HG03066 (cell line): ENCODE measurements at regions not wholly inside any gene's neighbourhood (a gene's known extent, or its start where the extent isn't known, plus 50 kb on each side); places are given as distances from the start of the nearest gene placed in this dataset.

Experiments used
- ATAC-seq: cut with Tn5 transposase; IDR thresholded peaks from one replicate; pipeline ENCODE4 v1.9.1; 2021; ENCODE audit warnings: low read depth; ENCODE audit not compliant: unreplicated experiment

DNA sequence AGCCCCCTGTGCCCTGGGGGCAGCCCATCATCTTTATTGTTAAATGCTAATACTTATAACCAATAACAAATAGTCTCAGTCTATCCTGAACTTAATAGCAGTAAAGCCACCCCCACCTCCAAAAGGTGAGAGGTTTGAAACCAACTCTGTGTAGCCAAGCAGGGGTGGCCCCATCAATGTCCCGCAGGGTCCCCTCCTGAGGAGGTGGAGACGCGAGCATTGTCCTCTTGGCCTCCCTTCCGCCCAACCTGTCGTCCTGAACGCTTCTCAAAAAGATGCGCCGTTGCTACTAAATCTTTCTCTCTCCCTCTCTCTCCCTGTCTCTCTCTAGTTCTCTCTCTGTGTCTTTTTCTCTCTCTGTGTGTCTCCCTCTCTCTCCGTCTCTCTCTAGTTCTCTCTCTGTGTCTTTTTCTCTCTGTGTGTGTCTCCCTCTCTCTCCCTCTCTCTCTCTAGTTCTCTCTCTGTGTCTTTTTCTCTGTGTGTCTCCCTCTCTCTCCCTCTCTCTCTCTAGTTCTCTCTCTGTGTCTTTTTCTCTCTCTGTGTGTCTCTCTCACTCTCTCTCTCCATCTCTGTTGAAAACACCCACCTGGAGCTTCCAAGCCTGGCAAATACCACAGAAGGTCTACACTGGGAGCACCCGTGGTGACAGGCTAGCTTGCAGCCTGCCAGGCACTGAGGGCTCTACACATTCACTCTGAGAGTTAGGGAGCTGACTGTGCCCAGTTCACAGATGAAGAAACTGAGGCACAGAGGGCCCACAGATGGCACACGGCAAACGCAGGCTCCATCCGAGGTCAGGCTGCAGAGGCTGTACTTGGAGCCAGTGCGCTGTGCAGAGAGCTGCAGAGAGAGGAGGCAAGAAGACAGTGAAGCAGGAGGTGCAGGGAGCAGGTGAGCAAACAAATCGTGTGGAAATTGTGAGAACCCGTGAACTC lies 185.9 kb downstream of the C16orf95 start:
- no peak for ATAC-seq

DNA sequence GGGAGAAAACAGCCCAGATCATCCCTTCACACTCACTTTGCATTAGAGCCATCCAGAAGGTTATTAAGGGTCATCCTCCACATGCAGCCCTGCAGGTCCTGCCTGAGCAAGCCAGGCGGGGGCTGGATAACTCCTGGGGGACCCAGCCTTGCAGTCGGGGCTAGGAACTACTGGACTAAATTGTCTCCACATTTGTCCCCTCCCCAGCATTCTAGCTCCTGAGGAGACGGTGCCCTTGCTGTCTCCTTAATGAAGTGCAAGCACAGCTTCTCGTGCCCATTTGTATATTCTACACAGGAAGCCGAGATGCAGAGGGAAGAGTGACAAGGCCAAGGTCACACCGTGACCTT lies 185.2 kb downstream of the C16orf95 start:
- ATAC-seq: no peak

DNA sequence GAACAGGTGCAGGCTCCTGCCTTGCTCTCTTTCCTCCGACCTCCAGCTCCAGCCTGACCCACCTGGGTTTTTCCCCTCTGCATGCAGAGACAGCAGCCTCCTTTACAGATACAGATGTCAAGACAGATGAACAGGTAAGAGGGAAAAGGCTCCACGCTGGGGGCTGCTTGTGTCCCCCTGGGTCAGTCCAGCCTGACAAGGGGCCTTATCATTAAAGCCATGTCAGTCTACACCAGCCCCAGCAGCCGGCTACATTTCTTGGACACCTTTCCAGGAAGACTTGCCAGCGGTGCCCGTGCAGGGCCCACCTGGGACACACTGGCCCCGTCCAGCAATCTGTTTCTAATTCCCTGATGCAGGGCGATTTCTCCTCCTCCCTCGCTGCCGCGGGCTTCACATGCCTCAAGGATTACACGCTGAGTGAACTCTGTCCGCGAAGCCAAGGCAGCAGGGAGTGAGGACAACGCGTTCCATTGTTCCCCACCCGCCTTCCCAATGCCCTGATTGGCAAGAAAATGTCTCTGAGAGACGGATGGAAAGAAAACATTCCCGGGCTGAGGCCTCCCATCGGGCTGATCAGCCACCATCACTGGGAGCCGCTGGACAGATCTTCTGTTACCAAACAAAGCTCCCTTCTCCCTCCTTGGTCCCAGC lies 184.7 kb downstream of the C16orf95 start:
- no peak for ATAC-seq

DNA sequence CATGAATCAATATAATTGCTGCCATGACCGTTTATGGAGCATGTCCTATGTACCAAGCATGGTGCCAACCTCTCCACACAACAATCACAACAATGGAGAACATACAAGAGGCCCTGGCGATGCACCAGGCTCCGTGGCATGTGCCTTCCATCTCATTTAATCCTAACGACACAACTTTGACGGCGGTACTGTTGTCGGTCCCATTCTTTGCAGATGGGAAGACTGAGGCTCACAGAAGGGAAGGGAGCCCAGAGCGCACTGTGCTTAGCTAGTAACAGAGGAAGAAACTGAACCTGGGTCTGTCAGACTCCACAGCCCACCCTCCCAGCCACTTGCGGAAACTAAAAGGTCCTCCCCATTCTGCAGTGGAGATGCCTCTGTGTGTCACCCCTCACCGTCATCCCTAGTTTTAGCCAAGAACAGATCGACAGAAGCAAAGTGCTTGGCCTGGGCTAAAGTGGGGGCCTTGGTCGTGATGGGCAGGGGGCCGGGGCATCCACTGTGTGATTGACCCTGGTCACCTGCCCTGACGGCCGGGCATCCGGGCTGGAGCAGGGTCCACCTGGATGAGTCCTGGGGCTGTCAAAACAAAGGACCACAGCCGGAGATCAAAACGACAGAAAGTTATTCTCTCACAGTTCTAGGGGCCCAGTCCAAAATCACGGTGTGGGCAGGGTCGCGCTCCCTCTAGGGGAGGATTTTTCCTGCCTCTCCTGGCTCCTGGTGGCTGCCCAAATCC lies 183.9 kb downstream of the C16orf95 start:
- no peak for ATAC-seq

DNA sequence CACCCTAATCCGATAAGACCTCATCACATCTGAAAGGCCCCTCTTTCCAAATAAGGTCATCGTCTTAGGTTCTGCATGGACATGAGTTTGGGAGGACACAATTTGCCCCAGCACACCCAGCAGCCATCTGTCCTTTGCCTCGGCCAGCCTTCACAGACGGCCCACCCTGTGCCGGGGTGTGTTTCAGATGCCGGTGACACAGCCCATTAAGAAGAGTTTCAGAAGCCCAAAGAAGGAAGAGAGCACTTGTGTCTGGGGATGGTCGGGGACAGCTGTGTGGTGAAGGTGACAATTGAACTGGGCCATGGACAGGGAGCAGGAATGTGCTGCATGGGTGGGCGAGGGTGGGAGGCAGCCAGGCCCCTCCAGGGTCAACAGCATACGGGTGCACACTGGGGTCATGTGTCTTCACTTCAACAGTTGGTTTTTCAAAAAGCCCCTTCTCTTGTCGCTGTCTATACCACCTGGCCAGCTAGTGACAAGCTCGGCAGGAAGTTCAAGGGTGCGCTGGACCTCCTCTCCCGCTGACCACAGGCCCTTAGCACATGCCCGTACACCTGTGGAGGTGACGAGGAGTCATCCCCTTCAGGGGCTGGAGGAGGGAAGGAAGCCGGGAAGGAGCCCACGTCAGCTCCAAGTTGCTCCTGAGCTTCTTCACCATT lies 183.1 kb downstream of the C16orf95 start:
- no peak for ATAC-seq

DNA sequence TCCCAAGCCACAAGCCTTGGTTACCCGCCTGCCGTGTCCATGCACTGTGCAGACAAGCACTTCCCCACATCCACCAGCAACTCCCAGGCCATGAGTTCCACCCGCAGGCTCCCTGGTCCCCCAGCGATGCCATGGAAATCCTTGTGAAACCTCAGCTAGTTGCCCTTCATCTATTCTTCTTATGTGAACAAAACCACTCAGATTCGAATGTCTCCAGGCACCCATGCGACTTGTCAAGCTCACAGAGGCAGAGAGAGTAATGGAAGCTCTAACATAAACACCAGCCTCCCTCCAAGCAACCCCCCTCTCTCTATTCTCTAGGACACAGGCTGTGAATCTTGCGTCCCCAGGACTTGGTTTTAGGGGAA lies 182.6 kb downstream of the C16orf95 start:
- ATAC-seq: no peak

DNA sequence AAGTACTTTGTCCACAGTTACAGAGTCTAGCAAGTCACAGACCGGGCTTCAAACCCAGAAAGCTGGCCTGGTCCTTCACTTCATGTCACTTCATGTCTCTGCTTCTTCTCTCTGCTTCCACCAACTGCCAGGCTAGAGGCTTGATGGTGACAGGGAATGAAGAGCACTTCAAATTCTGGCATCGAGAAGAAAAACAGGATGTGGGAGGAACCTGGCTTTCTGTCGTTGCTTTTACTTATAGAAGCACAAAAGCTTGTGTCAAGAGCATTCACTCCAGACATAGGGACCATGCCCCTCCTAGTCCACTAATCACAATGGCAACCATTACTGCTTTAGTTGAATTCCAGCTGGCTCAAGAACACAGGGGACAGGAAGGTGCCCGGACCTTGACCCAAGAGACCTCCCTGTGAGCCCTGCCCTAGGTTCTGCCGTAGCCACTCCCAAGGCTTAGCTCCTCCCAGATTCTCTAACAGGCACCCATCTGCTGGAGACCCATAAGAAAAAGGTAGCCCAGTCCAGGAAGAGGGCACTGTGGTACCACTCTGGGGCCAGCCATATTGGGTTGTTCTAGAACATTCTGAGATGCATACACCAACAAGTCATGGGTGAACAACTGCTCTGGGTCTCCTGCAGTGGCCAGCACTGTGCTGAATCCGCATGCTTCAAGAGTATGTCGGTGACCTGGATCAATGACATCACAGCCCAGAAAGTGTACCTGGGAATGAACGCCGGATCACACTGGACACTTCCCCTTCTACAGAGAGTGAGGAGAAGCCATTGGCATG lies 181.8 kb downstream of the C16orf95 start:
- no peak for ATAC-seq

DNA sequence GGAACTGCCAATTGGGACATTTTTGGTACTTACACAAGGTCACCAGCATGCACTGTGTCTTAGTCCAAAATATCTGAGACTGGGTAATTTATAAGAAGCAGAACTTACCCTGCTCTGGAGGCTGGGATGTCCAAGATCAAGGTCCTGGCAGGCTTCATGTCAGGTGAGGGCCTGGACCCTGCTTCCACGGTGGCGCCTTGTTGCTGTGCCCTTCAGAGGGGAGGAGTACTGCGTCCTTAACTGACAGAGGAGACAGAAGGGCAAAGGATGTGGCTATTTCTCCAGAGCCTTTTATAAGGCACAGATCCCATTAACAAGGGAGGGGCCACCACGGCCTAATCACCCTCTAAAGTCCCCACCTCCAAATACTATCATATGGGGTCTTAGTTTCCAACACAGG lies 178.9 kb downstream of the C16orf95 start:
- no peak for ATAC-seq

DNA sequence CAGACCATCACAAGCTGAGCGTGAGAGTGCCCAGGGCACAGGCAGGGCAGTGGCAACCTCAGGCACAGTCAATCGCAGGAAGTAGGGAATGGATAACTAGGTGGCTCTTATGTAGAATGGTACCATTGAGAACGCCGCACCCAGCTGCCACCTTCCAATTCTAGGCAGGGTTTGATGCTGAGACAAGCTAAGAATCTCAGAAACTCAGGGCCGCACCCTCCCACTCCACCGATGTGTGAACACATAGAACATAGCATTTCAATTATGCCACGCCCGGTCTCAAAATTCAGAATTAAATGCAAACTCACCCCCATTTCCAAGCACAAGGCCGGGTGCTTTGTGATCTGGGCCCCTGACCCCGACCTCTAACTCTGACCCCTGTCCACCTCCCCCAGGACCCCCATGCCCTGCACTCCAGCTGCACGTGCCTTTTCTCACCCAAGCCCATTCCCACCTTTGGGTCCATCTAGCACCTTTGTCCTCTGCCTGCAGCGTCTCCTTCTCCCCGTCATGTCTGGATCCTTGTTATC lies 178.4 kb downstream of the C16orf95 start:
- no peak for ATAC-seq

DNA sequence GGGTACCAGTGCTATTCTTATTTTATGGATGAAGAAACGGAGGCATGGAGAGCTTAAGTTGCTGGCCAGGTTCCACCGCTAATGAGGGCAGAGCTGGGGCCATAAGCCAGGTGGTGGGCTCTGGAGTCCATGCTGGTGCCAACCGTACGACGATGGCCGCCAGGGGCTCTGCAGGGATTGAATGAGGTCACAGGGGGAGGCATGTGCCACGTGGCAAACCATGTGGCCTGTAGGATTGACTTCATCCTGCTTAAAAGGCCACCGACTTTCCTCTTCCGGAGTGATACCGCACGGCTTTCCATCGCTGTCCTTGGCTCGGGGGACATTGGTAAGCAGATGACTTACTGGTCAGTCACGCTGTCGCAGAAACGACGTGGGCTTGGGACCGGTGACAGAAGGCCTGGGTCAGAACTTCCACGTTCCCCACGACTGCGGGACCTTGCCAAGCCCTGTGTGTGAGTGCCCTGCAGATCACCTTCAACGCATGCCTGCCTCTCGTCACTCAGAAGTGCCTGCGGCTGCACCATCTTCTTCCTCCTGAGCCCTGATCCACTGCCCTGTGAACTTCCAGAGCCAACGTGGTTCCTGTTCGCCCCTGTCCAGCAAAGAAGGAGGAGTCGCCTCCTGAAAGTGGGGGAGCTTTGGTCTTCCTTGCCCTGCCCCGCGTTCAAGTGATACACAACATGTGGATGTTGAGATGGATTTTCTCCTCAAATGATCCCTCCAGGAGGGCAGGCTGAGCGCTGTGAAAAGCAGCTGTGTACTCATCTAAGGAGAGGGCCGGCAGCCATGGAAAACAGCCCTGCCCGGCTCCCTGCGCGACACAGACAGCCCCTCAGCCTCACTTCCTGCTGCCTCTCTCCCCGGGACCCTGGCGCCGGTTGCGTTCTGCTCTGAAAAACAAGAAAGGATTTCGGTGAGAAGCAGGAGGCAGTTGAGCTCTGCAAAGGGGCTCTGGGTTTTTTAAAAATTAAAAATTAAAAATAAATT lies 176.7 kb downstream of the C16orf95 start:
- ATAC-seq: no peak

DNA sequence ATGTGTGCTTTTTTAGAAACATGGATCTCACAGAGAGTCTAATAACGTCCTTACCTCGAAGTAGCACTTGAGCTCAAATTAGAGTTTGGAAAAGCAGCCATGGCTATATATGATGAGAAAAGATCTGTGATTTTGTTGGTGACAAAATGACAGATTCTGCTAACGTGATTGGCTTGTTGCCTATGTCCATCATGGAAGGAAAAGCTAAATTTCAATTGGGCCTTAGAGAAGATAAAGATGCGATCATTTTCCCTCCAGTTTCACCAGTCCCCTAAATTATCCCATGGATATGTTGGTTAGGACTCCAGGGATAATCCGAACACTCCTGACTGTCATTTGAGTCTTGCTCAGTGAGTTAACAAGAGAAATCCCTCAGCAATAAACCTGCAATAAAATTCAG lies 175.8 kb downstream of the C16orf95 start:
- no peak for ATAC-seq

DNA sequence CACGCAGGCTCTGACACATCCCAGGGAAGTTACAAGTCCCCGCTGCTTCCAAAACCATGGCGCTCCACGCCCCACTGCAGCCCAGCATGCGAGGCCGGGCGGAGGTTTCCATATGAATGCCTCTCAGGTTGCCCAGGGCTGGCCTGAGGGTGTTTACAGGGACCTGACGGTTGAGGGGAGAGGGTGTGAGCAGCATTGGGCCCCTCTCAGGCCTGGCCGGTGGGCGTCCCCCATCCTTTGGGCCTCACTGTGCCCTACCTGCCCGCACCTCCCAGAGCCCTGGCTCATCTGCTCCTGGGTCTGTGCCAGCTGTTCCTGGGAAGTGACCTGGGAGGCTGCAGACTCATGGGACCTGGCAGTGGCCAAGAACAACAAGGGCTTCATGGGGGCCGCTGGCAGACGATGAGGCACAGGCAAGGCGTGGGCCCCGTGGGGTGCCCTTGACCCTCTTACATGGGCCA lies 173.5 kb downstream of the C16orf95 start:
- ATAC-seq: no peak

DNA sequence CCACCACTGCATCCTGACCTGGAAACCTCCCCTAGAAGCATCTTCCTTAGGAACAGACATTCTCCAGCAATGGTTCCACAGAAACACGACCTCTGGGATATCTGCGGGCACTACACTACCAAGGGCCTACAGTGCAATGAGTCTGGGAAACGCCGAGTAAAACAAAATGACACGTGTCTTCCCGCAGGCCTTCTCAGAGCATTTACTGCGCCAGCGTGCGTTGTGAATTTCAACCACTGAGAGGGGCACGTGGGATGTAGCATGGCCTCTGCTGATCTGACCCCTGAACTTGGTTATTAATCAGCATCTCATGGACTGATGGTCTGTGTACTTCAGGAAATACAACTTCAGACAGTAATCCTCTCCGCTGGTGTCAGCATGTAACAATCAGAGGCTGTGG lies 173.0 kb downstream of the C16orf95 start:
- ATAC-seq: no peak

DNA sequence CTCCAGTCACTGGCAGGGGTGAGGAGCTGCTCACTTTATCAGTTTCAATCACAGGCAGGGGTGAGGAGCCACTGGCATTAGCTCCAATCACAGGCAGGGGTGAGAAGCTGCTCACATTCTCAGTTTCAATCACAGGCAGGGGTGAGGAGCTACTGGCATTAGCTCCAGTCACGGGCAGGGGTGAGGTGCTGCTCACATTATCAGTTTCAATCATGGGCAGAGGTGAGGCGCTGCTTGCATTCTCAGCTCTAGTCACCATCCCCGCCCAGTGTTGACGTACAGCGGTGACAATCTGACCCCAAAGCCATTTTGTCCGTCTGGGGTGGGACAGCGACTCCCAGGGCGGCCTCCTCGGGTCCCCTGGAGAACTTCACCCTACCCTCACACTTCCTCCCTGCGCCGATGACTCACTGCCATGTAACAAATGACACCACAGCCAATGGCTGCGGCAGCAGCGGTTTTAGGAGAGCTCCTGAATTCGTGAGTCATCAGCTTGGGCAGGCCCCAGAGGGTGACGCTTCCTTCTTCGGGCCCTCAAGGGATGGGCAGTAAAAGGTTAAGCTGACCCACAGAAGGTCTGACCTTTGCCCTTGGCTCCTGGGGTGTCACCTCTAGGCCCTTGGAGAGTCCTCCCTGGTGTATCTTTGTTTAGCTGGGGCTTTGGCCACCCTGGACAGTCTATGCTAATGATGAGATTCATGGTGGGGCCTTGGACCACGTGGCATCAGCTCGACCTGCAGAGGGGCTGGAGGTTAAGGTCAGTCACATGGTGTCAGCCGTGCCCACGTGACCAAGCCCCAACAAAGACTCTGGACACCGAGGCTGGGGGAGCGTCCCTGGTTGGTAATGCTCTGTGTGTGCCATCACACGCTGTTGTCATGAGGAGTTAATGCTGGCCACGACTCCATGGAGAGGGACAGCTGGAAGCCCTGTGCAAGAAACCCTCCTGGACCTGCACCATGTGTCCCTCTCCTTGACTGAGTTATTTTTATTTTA lies 171.7 kb downstream of the C16orf95 start:
- no peak for ATAC-seq

DNA sequence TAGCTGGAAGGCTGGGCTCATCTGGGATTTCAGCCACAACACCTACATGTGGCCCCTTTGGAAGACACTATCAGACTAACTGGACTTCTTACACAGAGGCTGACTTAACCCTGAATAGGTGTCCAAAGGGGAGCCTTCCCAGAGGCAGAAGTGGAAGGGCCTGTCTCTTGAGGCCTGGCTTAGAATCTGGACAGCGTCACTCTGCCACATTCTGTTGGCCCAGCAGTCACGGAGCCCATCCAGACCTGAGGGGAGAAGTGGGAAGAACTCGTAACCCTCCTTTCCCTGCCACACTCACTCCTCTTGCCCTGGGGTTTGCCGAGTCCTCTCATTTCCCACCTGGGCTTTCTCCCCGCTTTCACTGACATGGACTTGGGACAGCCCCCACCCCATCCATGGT lies 170.5 kb downstream of the C16orf95 start:
- no peak for ATAC-seq

DNA sequence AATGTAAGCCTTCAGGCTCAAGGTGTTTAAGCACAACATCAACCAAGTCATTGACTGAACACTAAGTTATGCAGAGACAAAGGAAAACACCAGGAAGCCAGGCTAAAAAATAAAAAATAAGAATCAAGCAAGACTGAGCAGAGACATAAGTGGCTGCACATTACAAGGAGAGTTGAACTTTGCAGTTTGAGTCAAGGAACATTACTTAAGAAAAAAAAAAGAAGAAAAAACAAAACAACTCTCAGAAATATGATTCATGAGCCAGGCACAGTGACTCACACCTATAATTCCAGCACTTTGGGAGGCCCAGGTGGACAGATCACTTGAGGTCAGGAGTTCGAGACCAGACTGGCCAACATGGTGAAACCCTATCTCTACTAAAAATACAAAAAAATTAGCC lies 168.1 kb downstream of the C16orf95 start:
- ATAC-seq: no peak

DNA sequence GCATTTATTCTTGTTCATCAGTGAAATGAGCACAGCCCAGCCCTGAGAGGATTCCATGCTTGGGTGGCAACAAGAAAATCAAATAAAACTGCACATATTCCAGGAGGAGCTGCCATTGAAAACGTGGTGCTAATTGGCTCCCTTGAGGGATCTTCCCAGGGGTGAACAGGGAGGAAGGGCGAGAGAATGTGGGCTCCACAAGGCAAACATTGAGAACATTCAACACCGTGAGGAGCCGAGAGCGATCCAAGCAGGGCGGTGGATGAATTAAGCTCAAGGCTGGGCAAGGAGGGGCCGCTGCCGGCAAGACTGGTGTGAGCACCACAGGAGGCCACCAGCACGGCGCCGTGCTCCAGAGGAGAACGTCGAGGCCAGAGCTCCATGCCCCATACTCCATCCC lies 166.9 kb downstream of the C16orf95 start:
- ATAC-seq: no peak
